Mesenchymal stem cell (in vitro differentiated cells and primary cell): ENCODE measurements at regions not wholly inside any gene's neighbourhood (a gene's known extent, or its start where the extent isn't known, plus 50 kb on each side); places are given as distances from the start of the nearest gene placed in this dataset.
"Not testable (repeated sequence)": the region's sequence is repeated elsewhere in the genome, so short reads cannot be mapped to it uniquely, and the experiment has no call there.

Experiments used
- DNase-seq: peaks from one replicate; pipeline ENCODE4 v3.0.0-alpha.2; 2013
- H2AFZ ChIP-seq: one replicate; pipeline ENCODE4 v1.6.1; 2013; ENCODE audit warnings: low read depth, mild to moderate bottlenecking, control low read depth, inconsistent platforms, low read length, moderate library complexity
- H2AK5ac ChIP-seq: 2 replicates; pipeline ENCODE4 v1.6.1; 2013; ENCODE audit warnings: low read length, moderate library complexity, mild to moderate bottlenecking, inconsistent platforms; ENCODE audit not compliant: severe bottlenecking
- H2BK120ac ChIP-seq: one replicate; pipeline ENCODE4 v1.6.1; 2013; ENCODE audit warnings: low read depth, mild to moderate bottlenecking, inconsistent platforms, low read length, moderate library complexity
- H2BK12ac ChIP-seq, 2 experiments: one replicate each; pipeline ENCODE4 v1.6.1; 2013; ENCODE audit warnings: inconsistent platforms in 2 of 2, low read length in 2 of 2, mild to moderate bottlenecking in 2 of 2, moderate library complexity in 2 of 2, control low read depth in 1 of 2
- H2BK15ac ChIP-seq: one replicate; pipeline ENCODE4 v1.6.1; 2013; ENCODE audit warnings: mild to moderate bottlenecking, low read depth, inconsistent platforms; ENCODE audit not compliant: poor library complexity, severe bottlenecking
- H2BK5ac ChIP-seq: 2 replicates; pipeline ENCODE4 v1.6.1; 2013; ENCODE audit warnings: low read depth, mild to moderate bottlenecking, low read length, control low read depth, inconsistent platforms; ENCODE audit not compliant: poor library complexity, severe bottlenecking
- H3K14ac ChIP-seq, 2 experiments: one replicate each; pipeline ENCODE4 v1.6.1; 2013; ENCODE audit warnings: inconsistent platforms in 2 of 2, low read length in 2 of 2, control low read depth in 1 of 2, mild to moderate bottlenecking in 1 of 2, moderate library complexity in 1 of 2
- H3K18ac ChIP-seq, 2 experiments: one replicate each; pipeline ENCODE4 v1.6.1; 2013; ENCODE audit warnings: inconsistent platforms in 2 of 2, low read length in 2 of 2, control low read depth in 1 of 2, low read depth in 1 of 2, mild to moderate bottlenecking in 1 of 2
- H3K23ac ChIP-seq, 2 experiments: one replicate each; pipeline ENCODE4 v1.6.1; 2013; ENCODE audit warnings: inconsistent platforms in 2 of 2, low read length in 2 of 2, mild to moderate bottlenecking in 2 of 2, moderate library complexity in 2 of 2, control low read depth in 1 of 2
- H3K27ac ChIP-seq: 2 replicates; pipeline ENCODE4 v1.5.1; 2013; ENCODE audit warnings: mild to moderate bottlenecking, moderate library complexity, low read length, control low read depth, inconsistent platforms; ENCODE audit not compliant: poor library complexity, severe bottlenecking
- H3K27me3 ChIP-seq, 2 experiments: 2 replicates each; pipeline versions ENCODE4 v1.6.1 to v1.7.0; 2013; ENCODE audit warnings: low read length in 2 of 2, mild to moderate bottlenecking in 2 of 2, moderate library complexity in 2 of 2, control low read depth in 1 of 2, inconsistent platforms in 1 of 2; ENCODE audit not compliant: control insufficient read depth in 1 of 2, insufficient read depth in 1 of 2
- H3K36me3 ChIP-seq, 2 experiments: 2 replicates each; pipeline versions ENCODE4 v1.6.1 to v1.7.0; 2013; ENCODE audit warnings: low read length in 2 of 2, control low read depth in 1 of 2, inconsistent platforms in 1 of 2, low read depth in 1 of 2, mild to moderate bottlenecking in 1 of 2; ENCODE audit not compliant: insufficient read depth in 2 of 2, control insufficient read depth in 1 of 2
- H3K4ac ChIP-seq, 2 experiments: one replicate each; pipeline ENCODE4 v1.6.1; 2013; ENCODE audit warnings: inconsistent platforms in 2 of 2, low read length in 2 of 2, mild to moderate bottlenecking in 2 of 2, moderate library complexity in 2 of 2, control low read depth in 1 of 2, low read depth in 1 of 2
- H3K4me1 ChIP-seq: 2 replicates; pipeline ENCODE4 v1.6.1; 2013; ENCODE audit warnings: low read depth, low read length, control low read depth; ENCODE audit not compliant: control insufficient read depth, insufficient read depth
- H3K4me2 ChIP-seq: 2 replicates; pipeline ENCODE4 v1.6.1; 2013; ENCODE audit warnings: low read length, mild to moderate bottlenecking, inconsistent platforms; ENCODE audit not compliant: poor library complexity, severe bottlenecking
- H3K4me3 ChIP-seq, 2 experiments: 2 replicates each; pipeline versions ENCODE4 v1.5.1 to v1.7.0; 2013; ENCODE audit warnings: low read length in 2 of 2, mild to moderate bottlenecking in 2 of 2, control low read depth in 1 of 2, low read depth in 1 of 2; ENCODE audit not compliant: insufficient read depth in 1 of 2
- H3K79me1 ChIP-seq: replicated peaks from 2 replicates; pipeline ENCODE4 v1.6.1; 2013; ENCODE audit warnings: mild to moderate bottlenecking, control low read depth, low read length, inconsistent platforms; ENCODE audit not compliant: poor library complexity, severe bottlenecking
- H3K9ac ChIP-seq: 2 replicates; pipeline ENCODE4 v1.7.0; 2013; ENCODE audit warnings: mild to moderate bottlenecking, low read length, moderate library complexity
- H3K9me3 ChIP-seq: 2 replicates; pipeline ENCODE4 v1.7.0; 2013; ENCODE audit warnings: mild to moderate bottlenecking, low read length; ENCODE audit not compliant: control insufficient read depth
- H4K8ac ChIP-seq: one replicate; pipeline ENCODE4 v1.6.1; 2013; ENCODE audit warnings: inconsistent platforms, mild to moderate bottlenecking, low read length, moderate library complexity
- H4K91ac ChIP-seq: one replicate; pipeline ENCODE4 v1.6.1; 2013; ENCODE audit warnings: mild to moderate bottlenecking, low read length, inconsistent platforms
- WGBS: methylation state at CpG from one replicate; pipeline ENCODE4 v1.1.7; 2013; ENCODE audit warnings: mixed read lengths; 5-methylcytosine and 5-hydroxymethylcytosine counted together

DNA sequence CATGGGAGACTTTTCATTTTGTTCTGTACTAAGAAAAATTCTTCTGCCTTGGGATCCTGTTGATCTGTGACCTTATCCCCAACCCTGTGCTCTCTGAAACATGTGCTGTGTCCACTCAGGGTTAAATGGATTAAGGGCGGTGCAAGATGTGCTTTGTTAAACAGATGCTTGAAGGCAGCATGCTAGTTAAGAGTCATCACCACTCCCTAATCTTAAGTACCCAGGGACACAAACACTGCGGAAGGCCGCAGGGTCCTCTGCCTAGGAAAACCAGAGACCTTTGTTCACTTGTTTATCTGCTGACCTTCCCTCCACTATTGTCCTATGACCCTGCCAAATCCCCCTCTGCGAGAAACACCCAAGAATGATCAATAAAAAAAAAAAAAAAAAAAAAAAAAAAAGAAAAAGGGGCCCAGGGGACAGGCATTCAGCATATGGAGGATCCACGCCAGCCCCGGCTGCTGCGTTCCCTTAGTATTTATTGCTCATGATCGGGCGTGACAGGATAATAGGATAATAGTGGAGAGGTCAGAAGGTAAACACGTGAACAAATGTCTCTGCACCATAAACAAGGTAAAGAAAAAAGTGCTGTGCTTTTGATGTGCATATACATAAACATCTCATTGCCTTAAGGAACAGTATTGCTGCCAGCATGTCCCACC lies 113.7 kb upstream of the ZNF92 start:
- not testable (repeated sequence) for H3K79me1 ChIP-seq

DNA sequence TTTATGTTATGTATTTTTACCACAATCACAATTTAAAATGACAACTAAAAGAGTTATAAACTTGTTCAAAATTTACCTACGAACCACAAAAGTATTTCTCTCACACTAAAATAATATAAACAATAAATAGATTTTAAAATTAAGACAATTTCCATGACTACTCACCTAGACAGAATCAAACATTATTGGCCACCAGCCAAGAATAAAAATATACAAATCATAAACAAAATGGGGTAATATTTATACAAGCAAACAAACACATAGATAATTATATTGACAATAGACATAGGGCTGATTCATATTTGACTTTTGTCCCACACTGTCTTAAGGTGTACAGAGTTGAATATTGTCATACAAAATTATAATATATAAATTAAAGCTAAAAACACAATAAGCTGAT lies 119.6 kb upstream of the ZNF92 start:
- Histone ChIP-seq H2BK15ac (no peak overlapping the region), H3K23ac (no peak overlapping the region)

More for the DNA sequence above, 113.7 kb upstream of the ZNF92 start:
- H3K27me3 ChIP-seq, H2BK12ac ChIP-seq, H4K91ac ChIP-seq, H3K27ac ChIP-seq, H2AFZ ChIP-seq, H3K9me3 ChIP-seq, H3K23ac ChIP-seq, H3K4me1 ChIP-seq, H2BK120ac ChIP-seq, H4K8ac ChIP-seq, H2BK5ac ChIP-seq, H3K9ac ChIP-seq, H3K4me2 ChIP-seq, H3K4ac ChIP-seq, H2BK15ac ChIP-seq, H3K18ac ChIP-seq, H3K4me3 ChIP-seq, H3K14ac ChIP-seq, H2AK5ac ChIP-seq, H3K36me3 ChIP-seq, DNase-seq: not testable (repeated sequence)
- WGBS, result no CpG with 5 or more reads among the region's 10 CpGs

DNA sequence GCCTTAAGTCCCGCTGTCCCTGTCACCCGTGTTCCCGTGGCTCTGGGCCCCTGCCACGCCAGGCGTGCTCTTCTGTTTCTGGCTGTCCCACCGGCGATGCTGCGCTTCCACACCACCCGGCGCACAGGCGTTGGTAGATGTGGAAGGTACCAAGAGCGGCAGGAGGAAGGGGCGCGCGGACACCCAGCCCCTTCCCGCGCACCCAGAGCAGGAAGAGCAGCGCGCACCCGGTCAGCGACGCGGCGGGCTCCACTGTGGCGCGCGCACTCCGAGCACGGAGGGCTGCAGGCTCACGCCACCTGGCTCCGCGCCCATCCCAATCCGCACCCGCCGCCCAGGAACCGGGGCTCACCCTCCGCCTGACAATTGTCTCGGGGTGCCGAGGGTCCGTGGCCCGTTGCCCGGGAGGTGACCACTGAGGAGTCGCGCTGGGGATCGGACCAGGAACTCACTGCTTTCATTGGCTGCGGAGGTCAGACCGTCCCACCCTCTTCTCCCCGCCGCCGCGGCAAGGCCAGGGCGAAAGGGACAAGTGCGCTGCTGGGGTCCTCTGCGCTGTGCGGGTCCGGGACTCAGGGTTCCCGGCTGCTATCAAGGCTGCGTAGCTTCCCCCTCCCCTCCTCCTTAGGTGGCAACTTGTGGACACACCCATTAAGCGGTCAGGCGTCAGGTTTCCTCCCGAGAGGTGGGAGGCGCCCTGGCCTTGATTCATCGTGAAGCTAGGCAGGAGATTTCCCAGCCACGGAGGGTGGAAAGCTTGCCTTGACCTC lies 121.6 kb upstream of the ZNF92 start:
- Histone ChIP-seq H3K9ac (peak overlapping the region; percentile 54), H4K8ac (peak overlapping the region; percentile 88), H3K4me1 (peaks cover 5% of the 10 kb centered on the region), H2BK15ac (peak overlapping the region; percentile 96), H2BK12ac (peak overlapping the region in 1 of 2 experiments; percentile 59), H3K27ac (no peak overlapping the region), H3K18ac (peak overlapping the region; percentile 84 to 89), H3K9me3 (no peaks in the 10 kb centered on the region), H4K91ac (peak overlapping the region; percentile 94), H3K79me1 (no peaks in the 10 kb centered on the region), H2AK5ac (no peak overlapping the region), H2BK5ac (peak overlapping the region; percentile 26), H3K27me3 (peaks cover 0 to 18% of the 10 kb centered on the region in 2 experiments), H3K4ac (peak overlapping the region in 1 of 2 experiments; percentile 65), H3K14ac (peak overlapping the region in 1 of 2 experiments; percentile 94), H3K4me3 (peak overlapping the region; percentile 80 to 87), H2BK120ac (peak overlapping the region; percentile 68), H3K36me3 (no peaks in the 10 kb centered on the region), H2AFZ (peak overlapping the region; percentile 88), H3K23ac (no peak overlapping the region), H3K4me2 (peak overlapping the region; percentile 99)
- WGBS, result 1% methylated on average over 52 of the region's 64 CpGs
- peak; percentile 57 for DNase-seq

More for the DNA sequence above, 119.6 kb upstream of the ZNF92 start:
- Histone ChIP-seq H2BK12ac (no peak overlapping the region), H4K8ac (no peak overlapping the region), H3K36me3 (no peaks in the 10 kb centered on the region), H3K4me1 (peaks cover 5% of the 10 kb centered on the region), H2AFZ (no peak overlapping the region), H3K4ac (no peak overlapping the region), H3K4me2 (no peak overlapping the region), H3K4me3 (no peak overlapping the region), H2BK120ac (no peak overlapping the region), H4K91ac (no peak overlapping the region), H3K18ac (no peak overlapping the region), H2BK5ac (no peak overlapping the region), H3K27me3 (peaks cover 0 to 18% of the 10 kb centered on the region in 2 experiments), H3K9me3 (no peaks in the 10 kb centered on the region), H3K79me1 (no peaks in the 10 kb centered on the region), H3K9ac (no peak overlapping the region), H3K14ac (no peak overlapping the region), H3K27ac (no peak overlapping the region), H2AK5ac (no peak overlapping the region)
- DNase-seq, result no peak
- no CpG with 5 or more reads among the region's 1 CpG for WGBS

DNA sequence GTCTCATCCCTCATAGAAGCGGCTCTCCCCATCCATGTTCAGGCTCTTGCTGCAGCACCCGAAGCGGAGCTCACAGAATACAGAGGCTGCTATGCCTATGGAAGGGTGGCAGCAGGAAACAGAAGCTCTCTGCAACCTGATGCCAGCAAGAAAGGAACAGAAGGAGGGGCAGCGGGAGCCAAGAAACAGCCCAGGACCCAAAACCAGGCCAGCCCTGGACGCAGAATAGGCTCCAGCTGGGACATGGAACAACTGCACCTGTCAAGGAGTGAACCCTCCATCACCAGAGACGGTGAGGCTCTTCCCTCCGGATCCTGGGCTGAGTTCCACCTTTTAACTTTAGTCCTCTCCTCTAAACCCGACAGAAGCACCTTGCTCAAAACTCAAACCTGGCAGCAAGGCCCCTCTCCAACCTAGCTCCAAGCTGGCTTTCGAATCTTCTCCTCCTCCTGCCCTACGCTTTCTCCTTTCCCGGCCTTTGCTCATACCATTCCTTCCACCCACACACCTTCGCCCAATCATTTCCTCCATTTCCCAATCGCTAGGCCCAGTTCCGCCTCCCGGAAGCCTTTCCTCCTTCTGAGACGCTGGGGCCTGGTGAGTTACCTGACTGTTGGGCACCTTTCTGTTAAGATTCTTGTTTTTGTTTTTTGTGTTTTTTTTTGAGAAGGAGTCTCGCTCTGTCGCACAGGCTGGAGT lies 122.8 kb upstream of the ZNF92 start:
- Histone ChIP-seq H2BK15ac (no peak overlapping the region), H3K79me1 (no peaks in the 10 kb centered on the region), H3K9ac (no peak overlapping the region), H3K4me3 (no peak overlapping the region), H4K91ac (no peak overlapping the region), H2AK5ac (no peak overlapping the region), H2BK5ac (no peak overlapping the region), H3K23ac (no peak overlapping the region), H2BK120ac (no peak overlapping the region), H3K27me3 (peaks cover 0 to 18% of the 10 kb centered on the region in 2 experiments), H3K4me1 (peaks cover 5% of the 10 kb centered on the region), H3K18ac (no peak overlapping the region), H3K14ac (no peak overlapping the region), H3K4me2 (no peak overlapping the region), H2BK12ac (no peak overlapping the region), H3K27ac (no peak overlapping the region), H3K36me3 (no peaks in the 10 kb centered on the region), H2AFZ (no peak overlapping the region), H3K9me3 (no peaks in the 10 kb centered on the region), H4K8ac (no peak overlapping the region), H3K4ac (peak overlapping the region in 1 of 2 experiments; percentile 40)
- no peak for DNase-seq
- WGBS, result 91% methylated on average over 18 of the region's 18 CpGs
